C4-2B (cell line): ENCODE measurements at regions not wholly inside any gene's neighbourhood (a gene's known extent, or its start where the extent isn't known, plus 50 kb on each side); places are given as distances from the start of the nearest gene placed in this dataset.

Experiments
- H3K27ac ChIP-seq: fragments of 450-650 bp; 2 replicates; pipeline ENCODE4 v1.5.1; 2017
- CTCF ChIP-seq: fragments of 450-650 bp; conservative IDR thresholded peaks from 2 replicates; pipeline ENCODE4 v1.5.1; 2017; ENCODE audit warnings: mild to moderate bottlenecking
- ZFX ChIP-seq: fragments of 450-650 bp; IDR thresholded peaks from 2 replicates; pipeline ENCODE4 v1.6.1; 2017

- H3K27ac ChIP-seq, result no peak overlapping the region
- no peak for TF ChIP-seq CTCF
- no peak for TF ChIP-seq ZFX
Measured at GRCh38 chr14:36020120-36021029, 156.1 kb downstream of the PTCSC3 start.

GRCh38 chr14:36019126-36019525 lies 157.4 kb downstream of the PTCSC3 start:
- no peak overlapping the region for H3K27ac ChIP-seq
- TF ChIP-seq ZFX (no peak), CTCF (no peak)

GRCh38 chr14:36014236-36014635 lies 162.3 kb downstream of the PTCSC3 start:
- TF ChIP-seq ZFX, result no peak
- no peak for TF ChIP-seq CTCF
- H3K27ac ChIP-seq, result no peak overlapping the region

GRCh38 chr14:36013483-36013882 lies 163.0 kb downstream of the PTCSC3 start:
- TF ChIP-seq CTCF (no peak), ZFX (no peak)
- H3K27ac ChIP-seq, result no peak overlapping the region

GRCh38 chr14:36012621-36013020 lies 163.9 kb downstream of the PTCSC3 start:
- no peak overlapping the region for H3K27ac ChIP-seq
- no peak for TF ChIP-seq CTCF
- no peak for TF ChIP-seq ZFX

- H3K27ac ChIP-seq, result no peak overlapping the region
- TF ChIP-seq CTCF (no peak), ZFX (no peak)
Measured at GRCh38 chr14:36009643-36010042, 166.9 kb downstream of the PTCSC3 start.

- H3K27ac ChIP-seq, result no peak overlapping the region
- TF ChIP-seq ZFX (no peak), CTCF (no peak)
Measured at GRCh38 chr14:36006623-36007022, 169.9 kb downstream of the PTCSC3 start.
